ENCODE measurements at regions not wholly inside any gene's neighbourhood (a gene's known extent, or its start where the extent isn't known, plus 50 kb on each side); places are given as distances from the start of the nearest gene placed in this dataset.

- no peak for TF ChIP-seq CTCF (IDR thresholded peaks at IDR 0.05; ENCODE audit: control extremely low read depth, extremely low read depth, low read depth, missing control alignments)
- DNase-seq (ENCODE audit: extremely low spot score), result no peak
- ChIA-PET POLR2A (no interaction called here), CTCF (interaction anchor here (1.3 kb wide), 1 partner anchor 13 kb away, joined by 3 read pairs; no protein-coding TSS in a partner anchor)
These were observed 516.8 kb upstream of the FAM241A start for GRCh38 chr4:111628437-111628836.

- ChIA-PET CTCF (no interaction called here), POLR2A (no interaction called here)
- DNase-seq (ENCODE audit: extremely low spot score), result no peak
- TF ChIP-seq CTCF (IDR thresholded peaks at IDR 0.05; ENCODE audit: control extremely low read depth, extremely low read depth, low read depth, missing control alignments), result peak; percentile 10
These were observed 514.5 kb upstream of the FAM241A start for GRCh38 chr4:111630705-111631104.

GRCh38 chr4:111631215-111631999 lies 513.8 kb upstream of the FAM241A start:
- DNase-seq (ENCODE audit: extremely low spot score), result no peak
- peak; percentile 48 for TF ChIP-seq CTCF (IDR thresholded peaks at IDR 0.05; ENCODE audit: control extremely low read depth, extremely low read depth, low read depth, missing control alignments)
- CTCF ChIA-PET, result interaction anchor here (0.8 to 2.1 kb wide), 4 partner anchors 10 to 1632 kb away, joined by 3 to 12 read pairs (median 4); no protein-coding TSS in a partner anchor
- POLR2A ChIA-PET, result no interaction called here

- POLR2A ChIA-PET, result no interaction called here
- DNase-seq (ENCODE audit: extremely low spot score), result no peak
These were observed 512.6 kb upstream of the FAM241A start for GRCh38 chr4:111632641-111633151.

GRCh38 chr4:111633663-111634266 lies 511.5 kb upstream of the FAM241A start:
- TF ChIP-seq CTCF (IDR thresholded peaks at IDR 0.05; ENCODE audit: control extremely low read depth, extremely low read depth, low read depth, missing control alignments), result no peak
- POLR2A ChIA-PET, result no interaction called here
- no peak for DNase-seq (ENCODE audit: extremely low spot score)
- CTCF ChIA-PET, result interaction anchor here (1.4 kb wide), 2 partner anchors 222 to 304 kb away, joined by 3 read pairs; no protein-coding TSS in a partner anchor

More at GRCh38 chr4:111632641-111633151, 512.6 kb upstream of the FAM241A start:
- CTCF ChIA-PET, result interaction anchor here (1.4 to 2.1 kb wide), 5 partner anchors 9 to 308 kb away, joined by 3 to 12 read pairs (median 4); no protein-coding TSS in a partner anchor
- no peak for TF ChIP-seq CTCF (IDR thresholded peaks at IDR 0.05; ENCODE audit: control extremely low read depth, extremely low read depth, low read depth, missing control alignments)

GRCh38 chr4:111635646-111636045 lies 509.6 kb upstream of the FAM241A start:
- TF ChIP-seq CTCF (IDR thresholded peaks at IDR 0.05; ENCODE audit: control extremely low read depth, extremely low read depth, low read depth, missing control alignments), result no peak
- CTCF ChIA-PET, result interaction anchor here (1.4 to 1.9 kb wide), 2 partner anchors 13 to 219 kb away, joined by 3 to 4 read pairs; no protein-coding TSS in a partner anchor
- DNase-seq (ENCODE audit: extremely low spot score), result no peak
- POLR2A ChIA-PET, result no interaction called here
